NCI-H526 (cell line): ENCODE measurements at regions not wholly inside any gene's neighbourhood (a gene's known extent, or its start where the extent isn't known, plus 50 kb on each side); places are given as distances from the start of the nearest gene placed in this dataset.
"Not testable (repeated sequence)": the region's sequence is repeated elsewhere in the genome, so short reads cannot be mapped to it uniquely, and the experiment has no call there.

Experiments
- DNase-seq, 2 experiments: peaks; one replicate each; lab custom pipeline; 2025; lab: John Stamatoyannopoulos, UW

DNA sequence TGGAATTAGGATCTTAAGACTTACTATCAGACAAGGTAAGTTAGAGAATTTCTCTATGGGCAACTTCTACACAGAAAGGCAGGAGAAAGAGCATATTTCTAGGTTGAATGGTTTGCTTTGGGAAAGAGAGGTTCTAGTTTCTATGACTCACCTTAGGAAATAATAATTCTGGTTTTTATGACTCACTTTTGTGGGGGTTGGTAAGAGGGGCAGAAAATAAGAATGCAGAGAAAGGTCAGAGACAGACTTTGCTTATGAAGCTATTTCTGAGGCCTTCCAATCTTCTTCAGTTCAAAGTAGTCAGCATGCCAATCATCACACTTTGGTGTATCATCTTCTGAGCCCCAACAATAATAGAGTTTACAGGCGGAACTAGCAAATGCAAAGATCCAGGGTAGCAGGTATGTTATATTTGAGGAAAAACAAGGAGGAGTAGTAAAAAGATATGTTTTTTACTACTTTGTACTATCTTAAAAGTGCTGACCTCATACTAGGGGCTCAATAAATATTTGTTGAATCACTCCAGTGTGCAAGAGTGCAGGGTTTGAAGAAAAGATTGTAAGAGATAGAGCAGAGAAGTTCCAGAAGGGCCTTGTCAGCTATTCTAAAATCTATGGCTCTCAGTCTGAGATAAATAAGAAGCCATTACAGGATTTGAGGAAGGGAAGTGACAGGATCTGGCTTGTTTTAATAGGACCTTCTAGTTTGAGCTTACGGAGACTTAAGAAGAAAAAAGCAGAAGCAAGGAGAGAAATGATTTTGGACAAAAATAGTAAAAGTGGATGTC is 56.7 kb upstream of the LRFN5 start:
- DNase-seq = no peak

DNA sequence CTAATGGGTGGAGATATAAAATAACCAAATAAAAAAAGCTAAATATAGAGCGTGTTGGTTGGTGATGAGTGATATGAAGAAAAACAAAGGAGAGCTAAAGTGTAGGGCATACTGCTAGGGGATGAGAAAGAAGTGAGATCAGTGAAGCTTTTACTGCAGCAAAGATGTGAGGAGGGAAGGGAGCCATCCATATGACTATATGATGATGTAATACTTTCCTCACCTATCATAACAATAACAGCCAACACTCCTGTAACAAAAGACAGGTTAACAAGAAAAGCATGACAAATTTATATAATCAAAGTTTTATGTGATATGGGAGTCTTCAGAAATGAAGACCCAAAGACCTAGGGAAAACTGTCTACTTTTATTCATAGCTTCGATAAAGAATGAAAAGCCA is 57.4 kb upstream of the LRFN5 start:
- DNase-seq = no peak

DNA sequence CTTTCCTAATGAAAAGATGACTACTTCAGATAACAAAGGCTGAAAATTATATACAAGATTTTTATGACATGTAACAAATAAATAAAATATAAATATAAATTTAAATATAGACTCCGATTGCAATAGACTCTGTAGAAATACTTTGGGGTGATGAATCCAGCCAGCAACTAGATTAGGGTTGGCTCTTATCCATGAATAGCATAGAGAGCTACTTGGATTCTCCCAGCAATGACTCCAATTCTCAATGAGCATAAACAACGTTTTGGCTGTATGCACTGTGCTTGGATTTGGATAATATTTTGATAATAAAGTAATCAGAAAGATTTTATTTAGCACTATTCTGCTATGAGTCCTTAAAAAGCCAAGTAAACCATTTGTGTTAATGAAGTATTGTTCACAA is 58.0 kb upstream of the LRFN5 start:
- no peak for DNase-seq

DNA sequence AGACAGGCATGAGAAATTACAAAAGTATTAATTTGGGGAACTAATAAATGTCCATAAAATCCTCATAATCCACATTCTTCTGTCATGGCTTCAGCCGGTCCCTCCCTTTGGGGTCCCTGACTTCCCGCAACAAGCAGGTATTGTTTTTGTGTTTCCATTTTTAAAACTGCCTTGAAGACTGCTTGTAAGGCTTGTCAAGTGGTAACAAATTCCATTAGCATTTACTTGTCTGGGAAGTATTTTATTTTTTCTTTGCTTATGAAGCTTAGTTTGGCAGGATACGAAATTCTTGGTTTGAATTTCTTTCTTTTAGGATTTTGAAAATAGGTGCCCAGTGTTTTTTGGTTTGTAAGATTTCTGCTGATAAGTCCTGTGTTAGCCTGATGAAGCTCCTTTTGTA is 65.3 kb upstream of the LRFN5 start:
- DNase-seq = no peak

DNA sequence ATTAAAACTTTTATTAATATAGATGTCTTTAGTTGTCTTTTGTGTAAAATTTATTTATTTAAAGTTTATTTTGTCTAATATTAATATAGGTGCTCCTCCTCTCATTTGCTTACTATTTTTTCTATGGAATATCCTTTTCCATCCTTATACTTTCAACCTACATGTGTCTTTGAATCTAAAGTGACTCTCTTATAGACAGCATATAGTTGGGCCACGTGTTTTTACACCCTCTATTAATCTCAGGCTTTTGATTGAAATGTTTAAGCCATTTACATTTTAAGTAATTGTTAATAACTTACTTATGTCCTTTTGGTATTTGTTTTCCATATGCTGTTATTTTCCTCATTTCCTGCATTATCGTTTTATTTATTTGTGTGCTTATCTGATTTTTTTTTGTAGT is 74.4 kb upstream of the LRFN5 start:
- DNase-seq = no peak

DNA sequence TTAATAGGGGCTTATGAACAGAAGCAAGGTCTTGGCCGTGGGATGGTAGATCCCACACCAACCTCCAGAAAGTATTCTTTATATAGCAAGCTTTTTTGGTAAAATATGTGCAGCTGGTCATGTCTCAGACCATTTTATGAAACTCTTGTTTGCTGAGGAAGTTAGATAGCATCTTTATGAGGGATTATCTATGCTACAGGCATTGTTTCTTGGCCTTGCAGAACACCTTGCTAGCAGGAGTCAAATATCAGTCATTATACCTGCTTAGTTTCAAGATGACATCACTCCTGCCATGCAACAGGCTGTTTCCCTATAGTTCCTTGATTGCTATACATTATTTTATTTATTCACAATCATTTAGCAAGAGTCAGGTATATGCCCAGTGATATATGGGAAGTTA is 84.8 kb upstream of the LRFN5 start:
- no peak for DNase-seq

DNA sequence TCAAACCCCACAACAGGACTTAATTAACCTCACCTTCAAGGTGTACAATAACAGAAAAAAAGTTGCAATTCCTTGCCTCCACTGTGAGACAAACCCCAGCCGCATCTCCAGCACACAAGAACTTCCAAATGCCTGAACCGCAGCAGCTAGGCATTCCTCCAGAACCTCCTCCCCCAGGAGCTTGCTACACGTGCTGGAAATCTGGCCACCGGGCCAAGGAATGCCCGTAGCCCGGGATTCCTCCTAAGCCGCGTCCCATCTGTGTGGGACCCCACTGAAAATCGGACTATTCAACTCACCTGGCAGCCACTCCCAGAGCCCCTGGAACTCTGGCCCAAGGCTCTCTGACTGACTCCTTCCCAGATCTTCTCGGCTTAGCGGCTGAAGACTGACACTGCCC is 88.6 kb upstream of the LRFN5 start:
- DNase-seq = not testable (repeated sequence)

DNA sequence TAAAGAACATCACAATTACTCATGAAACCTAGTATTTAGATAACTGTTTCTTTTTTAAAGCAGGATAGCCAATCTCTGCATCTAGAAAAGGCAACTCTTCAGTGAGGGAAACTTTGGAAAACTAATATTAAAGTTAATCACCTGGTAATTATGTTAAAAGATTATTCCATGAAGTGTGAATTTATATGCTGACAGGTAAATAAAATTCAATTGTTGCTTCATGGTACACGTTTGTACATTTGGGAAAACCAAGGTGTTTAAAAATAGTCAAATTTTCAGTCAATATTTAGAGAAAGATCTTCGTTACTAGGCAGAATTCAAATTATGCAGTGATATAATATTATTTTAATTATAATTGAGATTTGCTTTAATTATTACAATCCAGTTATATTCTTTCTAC is 100.1 kb upstream of the LRFN5 start:
- no peak for DNase-seq

DNA sequence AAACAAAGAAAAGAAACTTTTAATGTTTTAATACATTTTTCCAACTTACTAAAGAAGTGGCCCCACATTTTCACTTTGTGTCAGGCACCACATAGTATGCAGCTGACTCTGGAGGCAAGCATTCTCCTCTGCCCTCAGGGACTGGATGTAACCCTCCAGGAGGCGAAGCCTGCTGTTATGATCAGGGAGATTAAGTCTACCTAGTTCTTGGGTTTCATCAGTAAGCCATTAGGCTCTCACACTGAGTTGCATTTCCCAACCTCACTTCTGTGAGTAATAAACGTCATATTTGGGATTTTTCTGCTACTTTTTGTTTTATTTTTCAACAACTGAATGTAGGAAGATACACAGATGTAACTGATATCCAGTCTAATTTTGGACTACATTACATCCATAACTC is 101.2 kb upstream of the LRFN5 start:
- DNase-seq = no peak

DNA sequence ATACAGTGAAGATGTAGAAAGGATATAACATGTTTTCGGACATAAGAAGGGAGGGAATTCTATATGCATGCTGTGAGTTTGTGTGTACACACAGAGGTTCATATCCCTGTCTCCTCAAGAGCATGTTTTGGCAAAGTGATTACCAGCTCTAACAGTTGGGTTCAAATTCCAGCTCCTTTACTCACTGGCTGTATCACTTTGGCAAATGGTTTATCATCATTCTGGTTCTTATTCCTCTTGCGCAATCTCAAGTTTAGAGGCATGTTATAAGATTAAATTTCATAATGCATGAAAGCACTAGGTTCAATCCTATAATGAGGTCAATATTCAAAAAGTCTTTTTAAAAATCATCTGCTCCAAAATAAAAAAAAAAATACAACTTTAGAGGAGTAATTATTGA is 107.7 kb upstream of the LRFN5 start:
- DNase-seq = no peak

DNA sequence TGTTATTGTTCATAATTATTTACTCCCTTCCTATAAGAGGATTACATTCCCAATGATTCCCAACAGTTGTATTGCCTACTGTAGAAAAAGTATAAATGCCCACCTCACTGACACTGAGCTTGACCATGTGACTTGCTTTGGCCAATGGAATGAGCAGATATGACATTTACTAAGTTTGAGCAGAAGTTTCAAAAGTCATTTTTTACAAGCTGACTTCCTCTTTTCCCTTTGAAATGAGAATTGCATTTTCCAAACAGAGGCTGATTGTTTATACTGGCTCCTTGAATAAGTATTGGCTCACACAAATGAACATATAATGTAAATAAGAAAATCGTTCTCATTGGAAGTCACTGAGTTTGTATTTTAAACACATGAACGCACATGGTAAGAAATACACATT is 116.4 kb upstream of the LRFN5 start:
- DNase-seq = no peak

DNA sequence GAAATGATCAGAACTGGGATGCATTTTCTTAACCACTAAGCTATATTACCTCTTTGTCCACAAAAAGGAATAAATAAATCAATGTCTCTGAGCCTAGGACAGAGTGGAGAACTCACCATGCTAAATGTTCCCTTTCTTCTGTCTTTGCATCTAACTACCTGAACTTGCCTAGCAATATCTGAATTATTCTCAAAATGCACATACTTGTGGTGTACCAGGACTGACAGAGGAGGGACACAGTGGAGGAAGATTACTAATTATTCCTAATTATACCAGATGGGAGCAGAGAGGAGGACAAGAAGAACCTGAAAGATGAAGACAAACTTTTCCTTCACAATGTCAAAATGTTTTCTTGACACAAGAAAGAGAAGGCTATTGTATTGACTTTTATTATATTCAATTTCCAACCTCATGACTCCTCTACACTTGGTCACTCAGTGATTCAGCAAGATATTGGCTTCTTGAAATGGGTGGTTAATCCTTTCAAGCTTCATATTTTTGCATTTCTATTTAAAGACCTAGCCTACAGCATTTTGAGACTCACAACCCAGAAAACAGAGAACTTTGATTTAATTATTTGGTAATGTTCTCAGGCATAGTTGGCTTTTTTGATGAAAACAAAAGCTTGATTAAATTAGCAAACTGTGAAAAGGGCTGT is 117.2 kb upstream of the LRFN5 start:
- DNase-seq = no peak

DNA sequence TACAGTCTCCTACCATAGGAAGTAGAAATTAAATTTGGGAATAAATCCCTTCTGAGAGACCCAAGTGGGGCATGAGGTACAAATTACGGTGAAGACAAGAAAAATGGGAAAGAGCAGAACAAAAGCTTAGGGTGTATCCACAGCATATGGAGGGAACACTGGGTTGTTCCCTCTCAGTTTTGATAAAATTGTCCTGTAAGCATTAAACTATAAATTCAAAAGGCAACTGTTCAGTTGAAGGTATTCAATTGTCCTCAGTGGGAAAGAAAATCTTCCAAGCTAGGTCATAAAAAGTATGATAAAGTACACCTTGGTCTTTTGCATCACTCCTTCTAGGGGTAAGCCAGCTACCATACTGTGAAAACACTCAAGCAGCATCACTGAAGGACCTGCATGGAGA is 118.3 kb upstream of the LRFN5 start:
- no peak for DNase-seq

DNA sequence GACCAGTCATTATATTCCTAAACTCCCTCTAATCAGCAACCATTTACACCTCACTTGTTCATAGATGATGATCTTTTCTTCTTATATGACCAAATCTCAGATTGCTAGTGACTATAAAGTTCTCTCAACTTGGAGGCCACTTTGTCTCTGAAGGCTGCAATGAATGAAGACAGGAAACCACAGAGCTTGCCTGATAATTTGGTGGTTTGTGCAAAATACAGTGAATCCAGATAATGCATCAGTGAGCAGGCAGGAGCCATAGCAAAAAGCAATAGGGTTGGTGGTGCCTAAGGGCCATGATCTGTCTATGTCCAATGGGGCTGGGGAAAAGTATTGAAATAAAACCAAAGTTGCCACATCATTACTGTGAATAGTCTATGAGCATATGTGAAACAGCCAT is 123.8 kb upstream of the LRFN5 start:
- no peak for DNase-seq

DNA sequence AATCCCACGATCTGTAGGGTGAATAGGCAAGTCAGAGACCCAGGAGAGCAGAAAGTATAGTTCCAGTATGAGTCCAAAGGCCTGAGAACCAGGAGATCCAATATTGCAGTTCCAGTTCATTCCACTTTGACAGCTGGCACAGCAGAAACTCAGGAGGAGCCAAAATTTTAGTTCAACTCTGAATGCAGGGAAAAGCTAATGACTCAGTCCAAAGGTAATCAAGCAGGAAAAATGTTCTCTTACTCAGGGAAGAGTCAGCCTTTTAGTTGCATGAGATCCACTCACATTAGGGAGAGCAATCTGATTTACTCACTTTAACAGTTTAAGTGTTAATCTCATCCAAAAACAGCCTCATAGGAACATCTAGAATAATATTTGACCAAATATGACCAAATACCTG is 130.2 kb upstream of the LRFN5 start:
- DNase-seq = no peak

DNA sequence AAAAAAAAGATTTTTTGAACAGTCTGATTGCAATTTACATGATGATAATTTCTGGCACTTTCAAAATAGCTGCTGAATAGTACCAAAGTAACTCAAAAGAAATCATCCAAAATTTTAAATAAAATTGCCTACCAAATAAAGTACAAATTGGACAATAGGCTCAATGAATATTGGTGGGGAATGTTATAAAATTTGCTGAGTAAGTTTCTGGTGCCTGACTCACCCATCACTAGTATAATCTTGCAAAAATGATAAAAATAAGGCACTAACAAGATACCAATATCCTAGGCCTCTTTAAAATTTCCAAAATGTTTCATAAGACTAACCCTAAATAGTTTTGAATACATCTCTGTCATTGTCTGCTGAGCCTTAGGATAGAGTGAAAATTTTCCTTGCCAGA is 145.3 kb upstream of the LRFN5 start:
- no peak for DNase-seq

DNA sequence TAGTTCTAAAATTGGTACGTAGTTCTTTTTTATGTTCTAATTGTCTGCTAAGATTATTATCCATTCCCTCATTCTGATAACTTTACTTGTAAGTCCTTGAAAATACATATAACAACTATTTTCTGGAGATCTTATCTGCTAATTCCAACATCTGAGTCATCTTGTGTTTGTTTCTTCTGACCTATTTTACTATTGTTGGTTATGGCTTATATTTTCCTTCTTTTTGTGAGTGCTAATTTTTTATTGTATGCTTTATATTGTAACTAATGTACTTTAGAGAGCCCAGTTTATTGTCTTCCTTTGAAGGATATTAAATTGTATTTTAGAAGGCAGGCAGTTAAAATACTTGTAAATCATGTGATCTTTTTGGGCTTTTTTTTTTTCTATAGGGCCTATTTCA is 149.3 kb upstream of the LRFN5 start:
- no peak for DNase-seq

DNA sequence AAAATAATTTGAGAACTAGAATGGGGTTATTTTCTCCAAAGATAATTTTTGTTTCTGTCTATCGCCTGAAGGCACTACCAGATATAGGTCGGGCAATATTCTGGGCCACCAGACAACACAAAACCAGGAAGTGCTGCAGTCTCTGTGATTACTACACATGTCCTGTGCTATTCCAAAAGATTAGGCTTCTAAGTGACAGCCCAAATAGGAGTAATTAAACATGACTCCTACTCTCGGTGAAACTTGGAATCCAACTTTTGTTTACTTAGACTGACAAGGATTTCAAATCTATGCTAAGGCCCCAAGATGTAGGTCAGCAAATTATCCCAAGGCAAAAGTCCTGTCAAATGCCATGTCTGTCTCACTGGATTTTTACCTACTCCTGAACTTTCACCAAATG is 157.6 kb upstream of the LRFN5 start:
- DNase-seq = no peak

DNA sequence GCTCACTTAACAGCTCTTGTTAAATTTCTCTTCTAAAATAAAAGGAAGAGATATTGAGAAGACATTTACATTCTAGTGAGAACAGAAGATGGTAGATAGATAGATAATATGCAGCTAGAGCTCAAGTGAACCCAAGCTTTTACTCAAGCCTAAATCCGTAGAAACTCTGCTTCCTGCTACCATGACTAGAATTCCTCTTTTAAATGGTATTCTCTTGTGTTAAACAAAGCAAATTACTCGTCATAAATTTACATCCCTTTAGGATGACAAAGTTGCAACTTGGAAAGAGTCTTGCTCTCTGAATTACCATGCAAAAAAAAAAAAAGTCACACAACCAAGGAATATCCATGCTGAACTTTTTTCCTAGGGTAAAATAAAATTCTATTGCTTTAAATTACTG is 160.7 kb upstream of the LRFN5 start:
- DNase-seq = no peak

DNA sequence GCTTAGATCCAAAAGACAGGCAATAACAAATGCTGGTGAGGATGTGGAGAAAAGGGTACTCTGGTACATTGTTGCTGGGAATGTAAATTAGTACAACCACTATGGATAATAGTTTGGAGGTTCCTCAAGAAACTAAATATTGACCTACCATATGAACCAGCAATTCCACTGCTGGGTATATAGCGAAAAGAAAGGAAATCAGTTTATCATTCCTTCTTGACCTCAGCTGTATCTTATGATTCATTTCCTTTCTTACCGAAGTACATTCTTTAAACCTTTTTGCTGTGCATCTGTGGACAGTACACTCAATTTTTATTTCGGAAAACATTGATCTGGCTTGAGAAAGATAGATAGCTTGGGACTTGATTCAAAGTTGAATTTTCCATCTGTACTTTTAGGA is 183.2 kb upstream of the LRFN5 start:
- no peak for DNase-seq

DNA sequence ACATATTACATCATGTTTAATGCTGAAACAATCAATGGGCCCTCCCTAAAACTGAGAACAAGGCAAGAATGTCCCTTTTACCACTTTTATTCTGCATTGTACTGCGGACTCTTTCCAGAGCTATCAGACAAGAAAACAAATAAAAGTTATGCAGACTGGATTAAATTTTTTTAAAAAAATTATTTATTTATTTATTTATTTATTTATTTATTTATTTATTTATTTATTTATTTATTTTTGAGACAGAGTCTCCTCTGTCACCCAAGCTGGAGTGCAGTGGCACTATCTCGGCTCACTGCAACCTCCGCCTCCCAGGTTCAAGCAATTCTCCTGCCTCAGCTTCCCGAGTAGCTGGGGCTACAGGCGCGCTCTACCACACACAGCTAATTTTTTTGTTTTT is 185.4 kb upstream of the LRFN5 start:
- DNase-seq = not testable (repeated sequence)

DNA sequence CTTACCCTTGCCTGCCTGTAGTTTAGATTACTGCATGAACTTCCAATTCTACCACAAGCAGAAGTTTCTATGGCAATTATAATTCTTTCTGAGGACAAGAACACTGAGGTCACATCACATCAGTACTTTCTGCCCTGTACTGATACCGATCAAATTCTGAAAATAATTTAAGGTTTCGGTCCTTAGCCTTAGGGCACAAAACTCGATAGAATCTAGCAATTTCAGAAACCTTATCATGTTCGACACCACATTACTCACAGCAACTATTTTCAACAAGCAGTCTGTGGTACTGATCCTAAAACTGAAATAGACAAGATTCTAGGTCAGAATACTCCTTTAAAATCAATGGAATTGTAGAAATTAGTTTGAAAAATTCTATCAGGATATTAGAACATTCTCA is 187.0 kb upstream of the LRFN5 start:
- no peak for DNase-seq

DNA sequence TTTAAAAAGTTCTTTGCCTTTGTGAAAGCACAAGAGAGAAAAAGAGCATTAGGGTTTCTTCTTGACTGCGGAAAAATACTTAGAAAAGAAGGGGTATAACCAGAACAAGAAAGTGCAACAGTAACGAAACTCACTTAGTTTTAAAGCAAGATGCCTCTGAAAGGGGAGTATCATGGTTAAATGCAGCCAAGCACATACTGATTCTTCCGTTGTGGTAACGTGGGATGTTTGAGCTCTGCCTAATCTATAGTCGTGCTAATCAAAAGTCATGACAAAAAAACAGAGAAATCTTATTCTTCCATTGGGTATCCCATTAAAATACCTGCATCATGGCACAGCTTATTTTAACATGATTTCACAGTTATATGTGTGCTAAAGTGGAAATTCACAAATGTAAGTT is 187.8 kb upstream of the LRFN5 start:
- DNase-seq = no peak

DNA sequence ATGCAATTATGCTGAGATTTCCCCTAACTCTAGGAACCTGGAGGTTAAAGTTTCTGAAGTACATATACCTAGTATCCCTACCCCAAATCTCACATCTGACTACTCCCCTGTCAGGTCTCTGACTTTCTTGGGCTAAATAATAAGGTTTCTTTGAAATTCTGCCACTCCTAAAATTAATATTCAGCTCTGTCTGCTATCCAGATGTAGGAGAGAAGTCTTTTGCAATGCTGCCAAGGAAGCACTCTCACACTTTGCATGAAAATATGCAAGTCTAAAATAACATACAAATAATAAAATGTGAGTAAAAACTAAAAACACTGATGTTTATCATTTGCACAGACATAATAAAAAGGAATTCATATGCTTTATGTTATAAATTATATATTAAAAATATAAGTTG is 196.9 kb upstream of the LRFN5 start:
- no peak for DNase-seq
